ENCODE measurements at regions not wholly inside any gene's neighbourhood (a gene's known extent, or its start where the extent isn't known, plus 50 kb on each side); places are given as distances from the start of the nearest gene placed in this dataset.

DNA sequence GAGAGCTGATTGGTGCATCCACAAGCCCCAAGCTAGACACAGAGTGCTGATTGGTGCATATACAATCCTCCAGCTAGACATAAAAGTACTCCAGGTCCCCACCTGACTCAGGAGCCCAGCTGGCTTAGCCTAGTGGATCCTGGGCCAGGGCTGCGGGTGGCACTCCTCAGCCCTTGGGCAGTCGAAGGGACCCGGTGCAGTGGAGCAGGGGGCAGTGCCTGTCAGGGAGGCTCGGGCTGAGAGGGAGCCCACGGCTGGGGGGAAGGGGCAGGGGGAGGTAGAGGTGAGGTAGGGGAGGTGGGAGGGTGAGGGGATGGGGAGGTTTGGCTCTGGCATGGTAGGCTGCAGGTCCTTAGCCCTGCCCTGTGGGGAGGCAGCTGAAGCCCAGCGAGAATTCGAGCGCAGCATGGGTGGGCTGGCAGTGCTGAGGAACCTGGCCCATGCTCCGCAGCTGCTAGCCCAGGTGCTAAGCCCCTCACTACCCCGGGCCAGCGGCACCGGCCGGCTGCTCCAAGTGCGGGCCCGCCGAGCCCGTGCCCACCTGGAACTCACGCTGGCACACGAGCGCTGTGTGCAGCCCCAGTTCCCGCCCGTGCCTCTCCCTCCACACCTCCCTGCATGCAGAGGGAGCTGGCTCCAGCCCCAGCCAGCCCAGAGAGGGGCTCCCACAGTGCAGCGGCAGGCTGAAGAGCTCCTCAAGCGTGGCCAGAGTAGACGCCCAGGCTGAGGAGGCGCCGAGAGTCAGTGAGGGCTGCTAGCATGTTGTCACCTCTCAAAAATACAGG, 742.8 kb downstream of the FAM181B start:
- Histone ChIP-seq H3K27ac (ENCODE audit: control insufficient read depth, insufficient read depth) (no peak overlapping the region), H3K36me3 (ENCODE audit: control insufficient read depth in 2 of 2, insufficient read depth in 2 of 2, low read length in 1 of 2) (no peaks in the 10 kb centered on the region), H4K20me1 (ENCODE audit: control insufficient read depth, insufficient read depth) (no peaks in the 10 kb centered on the region), H3K4me2 (ENCODE audit: control insufficient read depth, insufficient read depth) (no peak overlapping the region), H3K27me3 (replicated peaks in 1 of 2; ENCODE audit: control insufficient read depth in 2 of 2, insufficient read depth in 2 of 2, low read length in 1 of 2) (no peaks in the 10 kb centered on the region), H3K9me3 (replicated peaks; ENCODE audit: control insufficient read depth, insufficient read depth, low read length) (no peaks in the 10 kb centered on the region; the same call in 2 of the 3 replicates), H3K79me2 (ENCODE audit: control insufficient read depth, insufficient read depth, low read length) (no peaks in the 10 kb centered on the region), H3K4me3 (no peak overlapping the region), H3K4me1 (ENCODE audit: control insufficient read depth, insufficient read depth, low read length) (no peaks in the 10 kb centered on the region), H3K9ac (ENCODE audit: control insufficient read depth, insufficient read depth, low read length) (no peak overlapping the region), H2AFZ (ENCODE audit: control insufficient read depth, low read depth, low read length) (no peak overlapping the region)
- intact Hi-C loops (cut with micrococcal nuclease; ENCODE audit: unreplicated experiment) (no loop called here), in situ Hi-C loops (cut with MboI) (no loop called here)
- ChIA-PET POLR2A (no interaction called here), SMC1A (ENCODE audit: uncharacterized antibody, unreplicated experiment) (interaction anchor here (0.9 to 1.4 kb wide), 2 partner anchors 8 to 44 kb away, joined by 4 read pairs; no protein-coding TSS in a partner anchor), CTCF (no interaction called here), RAD21 (ENCODE audit: unreplicated experiment) (no interaction called here)
- WGBS (ENCODE audit: insufficient coverage, insufficient replicate concordance, low lambda C conversion rate, missing lambda C conversion rate), result 58% methylated on average over 26 of the region's 27 CpGs
- no peak for TF ChIP-seq MEF2B (IDR thresholded peaks at IDR 0.05; ENCODE audit: partially characterized antibody, poor library complexity, severe bottlenecking)
- TF ChIP-seq, protein P1, sequence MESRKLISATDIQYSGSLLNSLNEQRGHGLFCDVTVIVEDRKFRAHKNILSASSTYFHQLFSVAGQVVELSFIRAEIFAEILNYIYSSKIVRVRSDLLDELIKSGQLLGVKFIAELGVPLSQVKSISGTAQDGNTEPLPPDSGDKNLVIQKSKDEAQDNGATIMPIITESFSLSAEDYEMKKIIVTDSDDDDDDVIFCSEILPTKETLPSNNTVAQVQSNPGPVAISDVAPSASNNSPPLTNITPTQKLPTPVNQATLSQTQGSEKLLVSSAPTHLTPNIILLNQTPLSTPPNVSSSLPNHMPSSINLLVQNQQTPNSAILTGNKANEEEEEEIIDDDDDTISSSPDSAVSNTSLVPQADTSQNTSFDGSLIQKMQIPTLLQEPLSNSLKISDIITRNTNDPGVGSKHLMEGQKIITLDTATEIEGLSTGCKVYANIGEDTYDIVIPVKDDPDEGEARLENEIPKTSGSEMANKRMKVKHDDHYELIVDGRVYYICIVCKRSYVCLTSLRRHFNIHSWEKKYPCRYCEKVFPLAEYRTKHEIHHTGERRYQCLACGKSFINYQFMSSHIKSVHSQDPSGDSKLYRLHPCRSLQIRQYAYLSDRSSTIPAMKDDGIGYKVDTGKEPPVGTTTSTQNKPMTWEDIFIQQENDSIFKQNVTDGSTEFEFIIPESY (IDR thresholded peaks at IDR 0.05), result no peak
- TF ChIP-seq RCOR1 (conservative IDR thresholded peaks at IDR 0.05; ENCODE audit: low read depth, low read length), result no peak
- DNase-seq (ENCODE audit: low read depth, low spot score) (no peak), FAIRE-seq (no peak), ATAC-seq (no peak)
- no TSS peak for BruUV-seq (replicated peaks)

GRCh38 chr11:81989093-81989492, 744.6 kb downstream of the FAM181B start:
- Histone ChIP-seq H4K20me1 (ENCODE audit: control insufficient read depth, insufficient read depth) (no peaks in the 10 kb centered on the region), H3K4me2 (ENCODE audit: control insufficient read depth, insufficient read depth) (no peak overlapping the region), H3K4me3 (no peak overlapping the region), H3K4me1 (ENCODE audit: control insufficient read depth, insufficient read depth, low read length) (no peaks in the 10 kb centered on the region), H2AFZ (ENCODE audit: control insufficient read depth, low read depth, low read length) (no peak overlapping the region), H3K79me2 (ENCODE audit: control insufficient read depth, insufficient read depth, low read length) (no peaks in the 10 kb centered on the region), H3K27me3 (replicated peaks in 1 of 2; ENCODE audit: control insufficient read depth in 2 of 2, insufficient read depth in 2 of 2, low read length in 1 of 2) (no peaks in the 10 kb centered on the region), H3K36me3 (ENCODE audit: control insufficient read depth in 2 of 2, insufficient read depth in 2 of 2, low read length in 1 of 2) (no peaks in the 10 kb centered on the region), H3K9ac (ENCODE audit: control insufficient read depth, insufficient read depth, low read length) (no peak overlapping the region), H3K27ac (ENCODE audit: control insufficient read depth, insufficient read depth) (no peak overlapping the region), H3K9me3 (replicated peaks; ENCODE audit: control insufficient read depth, insufficient read depth, low read length) (no peaks in the 10 kb centered on the region; the same call in 2 of the 3 replicates)
- ChIA-PET POLR2A (no interaction called here), CTCF (no interaction called here), RAD21 (ENCODE audit: unreplicated experiment) (no interaction called here), SMC1A (ENCODE audit: uncharacterized antibody, unreplicated experiment) (interaction anchor here (0.6 kb wide), 1 partner anchor 205 kb away, joined by 3 read pairs; no protein-coding TSS in a partner anchor)
- WGBS (ENCODE audit: insufficient coverage, insufficient replicate concordance, low lambda C conversion rate, missing lambda C conversion rate), result 12% methylated on average over 3 of the region's 3 CpGs
- DNase-seq (ENCODE audit: low read depth, low spot score) (no peak), ATAC-seq (peak; percentile 52), FAIRE-seq (no peak)
- no TSS peak for BruUV-seq (replicated peaks)
- intact Hi-C loops (cut with micrococcal nuclease; ENCODE audit: unreplicated experiment), result no loop called here
- TF ChIP-seq TARDBP (IDR thresholded peaks at IDR 0.05; ENCODE audit: borderline replicate concordance), result no peak
- in situ Hi-C loops (cut with MboI), result no loop called here
